GM10248 (cell line): ENCODE measurements at regions not wholly inside any gene's neighbourhood (a gene's known extent, or its start where the extent isn't known, plus 50 kb on each side); places are given as distances from the start of the nearest gene placed in this dataset.

Experiments
- CTCF ChIA-PET: fragments of 300-600 bp; sonication (Branson Sonifier 250); formaldehyde crosslinking; extraction: SDS; loops from one replicate; lab custom pipeline; 2021; ENCODE audit warnings: antibody characterized with exemption; lab: Yijun Ruan, JAX
- POLR2A ChIA-PET: fragments of 350-650 bp; sonication (Branson Sonifier 250); formaldehyde crosslinking; extraction: SDS; loops from one replicate; lab custom pipeline; 2020; ENCODE audit warnings: antibody characterized with exemption; lab: Yijun Ruan, JAX
- DNase-seq: peaks from one replicate; pipeline ENCODE4 v3.0.0; 2012; ENCODE audit errors: extremely low spot score
- CTCF ChIP-seq: IDR thresholded peaks from 2 replicates; pipeline ENCODE4 v1.5.1; 2012; ENCODE audit warnings: mild to moderate bottlenecking, low read depth; ENCODE audit errors: extremely low read depth, missing control alignments, control extremely low read depth

- ChIA-PET POLR2A (no interaction called here), CTCF (no interaction called here)
- TF ChIP-seq CTCF = no peak
- no peak for DNase-seq
These were observed 216.1 kb upstream of the SYNDIG1 start for GRCh38 chr20:24253321-24253720.

- POLR2A ChIA-PET = no interaction called here
- TF ChIP-seq CTCF = no peak
- CTCF ChIA-PET = no interaction called here
- no peak for DNase-seq
These were observed 224.3 kb upstream of the SYNDIG1 start for GRCh38 chr20:24245094-24245493.

GRCh38 chr20:24242763-24243162 is 226.7 kb upstream of the SYNDIG1 start:
- DNase-seq = no peak
- no peak for TF ChIP-seq CTCF
- ChIA-PET CTCF (interaction anchor here (1.0 kb wide), 1 partner anchor 143 kb away, joined by 3 read pairs; no protein-coding TSS in a partner anchor), POLR2A (no interaction called here)

GRCh38 chr20:24241466-24241865 is 228.0 kb upstream of the SYNDIG1 start:
- CTCF ChIA-PET = no interaction called here

GRCh38 chr20:24236963-24237362 is 232.5 kb upstream of the SYNDIG1 start:
- CTCF ChIA-PET = no interaction called here
- TF ChIP-seq CTCF = no peak
- no peak for DNase-seq
- POLR2A ChIA-PET = no interaction called here

More at GRCh38 chr20:24241466-24241865, 228.0 kb upstream of the SYNDIG1 start:
- TF ChIP-seq CTCF = no peak
- POLR2A ChIA-PET = no interaction called here
- DNase-seq = no peak

- no peak for DNase-seq
- no peak for TF ChIP-seq CTCF
- POLR2A ChIA-PET = no interaction called here
- CTCF ChIA-PET = no interaction called here
These were observed 233.2 kb upstream of the SYNDIG1 start for GRCh38 chr20:24236201-24236600.
